ENCODE measurements at regions not wholly inside any gene's neighbourhood (a gene's known extent, or its start where the extent isn't known, plus 50 kb on each side); places are given as distances from the start of the nearest gene placed in this dataset.
"Not testable (repeated sequence)": the region's sequence is repeated elsewhere in the genome, so short reads cannot be mapped to it uniquely, and the experiment has no call there.

DNA sequence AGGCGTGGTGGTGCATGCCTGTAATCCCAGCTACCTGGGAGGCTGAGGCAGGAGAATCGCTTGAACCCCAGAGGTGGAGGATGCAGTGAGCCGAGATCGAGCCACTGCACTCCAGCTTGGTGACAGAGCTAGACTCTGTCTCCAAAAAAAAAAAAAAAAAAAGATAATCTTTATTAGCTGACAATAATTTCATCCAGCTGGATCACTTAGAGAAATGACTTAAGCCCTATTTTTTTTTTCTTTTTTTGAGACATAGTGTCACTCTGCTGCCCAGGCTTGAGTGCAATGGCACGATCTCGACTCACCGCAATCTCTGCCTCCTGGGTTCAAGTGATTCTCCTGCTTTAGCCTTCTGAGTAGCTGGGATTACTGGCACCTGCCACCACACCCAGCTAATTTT is 51.6 kb upstream of the MAP4K4 start:
- DNase-seq, result not testable (repeated sequence)

GRCh38 chr2:101644842-101645383 is 52.6 kb upstream of the MAP4K4 start:
- no peak for DNase-seq

DNA sequence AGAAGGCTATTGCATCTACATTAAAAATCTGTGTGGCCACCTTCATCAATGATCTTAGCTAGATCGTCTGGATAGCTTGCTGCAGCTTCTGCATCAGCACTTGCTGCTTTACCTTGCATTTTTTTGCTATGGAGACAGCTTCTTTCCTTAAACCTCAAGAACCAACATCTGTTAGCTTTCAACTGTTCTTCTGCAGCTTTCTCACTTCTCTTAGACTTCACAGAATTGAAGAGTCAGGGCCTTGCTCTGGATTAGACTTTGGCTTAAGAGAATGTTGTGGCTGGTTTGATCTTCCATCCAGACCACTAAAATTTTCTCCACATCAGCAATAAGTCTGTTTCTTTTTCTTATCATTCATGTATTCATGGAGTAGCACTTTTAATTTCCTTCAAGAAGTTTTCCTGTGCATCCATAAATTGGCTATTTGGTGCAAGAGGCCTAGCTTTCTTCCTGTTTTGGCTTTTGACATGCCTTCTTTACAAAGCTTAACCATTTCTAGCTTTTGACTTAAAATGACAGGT is 54.4 kb upstream of the MAP4K4 start:
- no peak for DNase-seq

DNA sequence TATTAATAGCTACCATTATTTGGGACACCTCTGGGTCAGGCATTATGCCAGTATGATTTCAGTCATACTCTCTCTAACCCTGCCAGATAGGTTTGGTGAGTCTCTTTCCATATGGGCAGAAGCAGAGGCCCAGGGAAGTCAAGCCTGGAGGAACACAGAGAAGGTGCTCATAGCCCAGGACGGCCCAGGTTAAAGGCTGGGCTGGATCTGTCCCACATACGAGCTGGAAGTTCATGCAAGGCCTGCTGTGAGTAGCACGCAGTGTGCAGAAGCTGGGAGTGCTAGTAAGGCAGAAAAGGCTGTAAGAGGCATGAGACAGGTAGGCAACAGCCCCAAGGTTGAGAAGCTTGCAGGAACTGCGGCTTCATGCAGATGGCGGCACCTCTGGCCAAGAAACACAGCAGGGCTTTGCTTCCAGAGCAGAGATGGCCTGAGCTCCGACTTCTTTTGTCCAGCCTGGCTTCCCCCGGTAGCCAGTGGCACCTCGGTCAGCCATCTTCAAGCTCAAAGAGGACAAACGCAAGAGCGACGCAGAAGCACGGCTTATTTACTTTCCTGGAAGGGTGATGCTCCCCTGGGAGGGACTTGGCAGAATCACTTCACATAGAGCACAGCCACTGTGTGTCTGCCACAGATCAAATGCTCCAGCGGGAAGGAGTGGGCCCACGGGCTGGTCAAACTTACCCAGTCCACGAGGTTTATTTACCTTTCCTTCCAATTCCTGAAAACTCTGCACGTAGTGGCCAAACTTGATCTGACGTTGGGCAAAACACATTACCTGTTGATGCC is 58.5 kb upstream of the MAP4K4 start:
- DNase-seq, result no peak

DNA sequence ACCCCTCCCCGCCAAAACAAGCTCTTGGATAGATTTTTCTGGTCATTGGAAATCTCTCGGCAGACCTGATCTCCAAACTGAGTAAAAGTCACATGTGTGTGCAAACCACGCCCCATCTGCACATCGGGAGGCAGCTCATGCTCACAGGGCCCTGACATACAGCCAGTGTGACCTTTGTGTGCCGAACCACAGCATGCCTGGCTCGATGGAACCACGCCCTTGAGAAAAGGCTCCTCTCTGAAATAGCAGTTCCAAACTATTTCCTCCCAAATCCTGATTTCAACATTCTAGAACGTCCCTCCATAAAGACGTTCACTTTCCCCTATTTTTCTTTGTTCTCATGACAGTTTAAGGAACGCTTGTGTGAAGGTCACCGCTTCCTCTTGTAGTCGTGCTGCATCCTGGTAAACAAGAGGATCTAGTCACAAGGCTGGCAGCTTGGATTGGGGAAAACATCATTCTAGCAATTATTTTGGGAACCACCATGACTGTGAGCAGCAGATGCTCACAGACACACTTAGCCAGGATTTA is 59.3 kb upstream of the MAP4K4 start:
- DNase-seq, result no peak

DNA sequence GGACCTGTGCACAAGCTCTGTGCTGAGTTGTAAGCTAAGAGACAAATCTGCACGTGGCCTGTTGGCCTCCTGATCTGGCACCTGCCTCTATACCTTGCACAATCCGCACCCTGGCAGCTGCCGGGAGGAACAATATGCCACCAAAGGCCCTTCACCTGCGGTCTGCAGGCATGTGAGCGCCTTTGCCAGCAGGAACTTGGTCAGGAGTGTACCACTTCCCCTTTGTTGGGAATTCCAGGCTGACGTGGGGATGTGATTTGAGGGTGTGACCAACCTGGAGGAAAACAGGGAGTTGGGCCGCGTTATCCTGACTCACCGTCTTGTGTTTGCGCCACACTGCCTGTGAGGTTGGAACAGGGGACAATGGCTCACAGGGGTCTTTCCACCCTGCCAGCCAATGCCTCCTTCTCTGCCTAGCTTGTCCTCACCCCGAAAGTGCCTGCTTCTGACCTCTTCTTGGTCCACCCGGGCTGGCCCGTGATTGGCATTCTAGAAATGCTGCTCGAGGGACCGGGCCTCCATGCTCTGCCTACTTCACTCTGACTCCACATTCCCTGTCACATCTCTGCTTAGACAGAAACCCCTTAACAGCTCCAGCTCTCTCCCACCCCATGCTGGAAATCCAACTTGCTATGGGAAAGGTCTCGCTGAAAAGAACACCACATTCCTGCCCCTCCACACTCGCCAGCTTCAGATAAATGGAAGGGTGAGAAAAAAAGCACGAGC is 67.1 kb upstream of the MAP4K4 start:
- DNase-seq, result peak; percentile 21

DNA sequence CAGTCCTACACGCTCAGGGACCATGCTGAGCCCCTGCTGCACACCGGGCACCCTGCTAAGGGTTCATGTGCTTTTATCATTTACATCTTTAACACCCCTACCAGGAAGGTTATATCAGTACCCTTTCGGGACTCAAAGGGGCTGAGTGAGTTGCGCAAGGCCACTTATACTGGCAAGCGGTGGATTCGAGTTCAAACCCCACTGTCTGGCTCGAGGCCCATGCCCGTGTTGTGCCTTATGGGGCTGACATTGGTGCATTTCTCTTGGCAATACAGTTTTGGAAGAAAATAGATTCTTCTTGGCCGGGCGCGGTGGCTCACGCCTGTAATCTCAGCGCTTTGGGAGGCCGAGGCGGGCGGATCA is 69.5 kb upstream of the MAP4K4 start:
- no peak for DNase-seq

- DNase-seq, result no peak
Observed at GRCh38 chr2:101627285-101628029, 70.0 kb upstream of the MAP4K4 start.

- not testable (repeated sequence) for DNase-seq
Observed at GRCh38 chr2:101625814-101626213, 71.7 kb upstream of the MAP4K4 start.

- DNase-seq, result no peak
Observed at GRCh38 chr2:101625387-101625786, 72.1 kb upstream of the MAP4K4 start.

DNA sequence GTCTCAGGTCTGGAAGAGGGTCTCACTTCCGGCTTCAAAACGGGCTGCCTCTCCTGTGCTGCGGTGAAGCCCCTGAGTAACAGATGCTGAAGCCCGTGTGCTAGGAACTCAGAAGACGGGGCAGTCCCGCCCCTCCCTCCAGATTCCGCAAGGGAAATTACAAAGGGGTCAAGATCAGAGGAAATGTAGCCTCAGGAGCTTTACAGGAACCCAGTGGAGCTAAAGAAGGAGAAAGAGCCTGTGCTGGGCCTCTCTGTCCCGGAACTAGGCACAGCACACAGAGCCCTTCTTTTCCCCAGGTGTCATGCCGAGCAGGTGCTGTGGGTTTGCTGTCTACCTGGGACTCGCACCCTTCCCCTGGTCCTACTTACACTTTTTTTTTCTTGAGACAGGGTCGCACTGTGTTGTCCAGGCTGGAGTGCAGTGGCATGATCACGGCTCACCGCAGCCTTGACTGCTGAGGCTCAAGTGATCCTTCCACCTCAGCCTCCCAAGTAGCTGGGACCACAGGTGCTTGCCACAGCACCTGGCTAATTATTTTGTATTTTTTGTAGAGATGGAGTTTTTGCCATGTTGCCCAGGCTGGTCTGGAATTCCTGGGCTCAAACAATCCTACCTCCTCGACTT is 72.7 kb upstream of the MAP4K4 start:
- DNase-seq, result no peak

DNA sequence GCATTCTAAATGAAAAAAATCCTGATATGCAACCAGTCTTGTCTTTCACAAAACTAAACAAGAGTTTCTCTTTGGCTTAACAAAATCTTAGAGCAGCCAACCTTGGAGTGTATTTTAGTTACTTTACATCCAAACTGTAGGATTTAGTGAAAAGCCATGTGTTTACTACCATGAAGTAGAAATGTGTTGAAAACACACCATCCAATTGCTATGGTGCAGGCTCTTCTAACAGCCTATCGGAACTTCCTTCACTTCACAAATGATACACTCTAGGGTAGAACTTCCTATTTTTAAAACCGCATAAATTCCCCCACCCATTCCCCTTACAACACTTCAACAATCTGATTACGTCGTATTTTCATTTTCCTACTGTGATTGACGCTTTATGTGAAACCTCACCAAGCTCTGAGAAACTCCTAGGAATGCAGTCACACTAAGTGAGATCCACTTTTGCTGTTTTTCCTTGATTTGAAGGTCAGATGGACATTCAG is 74.4 kb upstream of the MAP4K4 start:
- DNase-seq, result no peak

DNA sequence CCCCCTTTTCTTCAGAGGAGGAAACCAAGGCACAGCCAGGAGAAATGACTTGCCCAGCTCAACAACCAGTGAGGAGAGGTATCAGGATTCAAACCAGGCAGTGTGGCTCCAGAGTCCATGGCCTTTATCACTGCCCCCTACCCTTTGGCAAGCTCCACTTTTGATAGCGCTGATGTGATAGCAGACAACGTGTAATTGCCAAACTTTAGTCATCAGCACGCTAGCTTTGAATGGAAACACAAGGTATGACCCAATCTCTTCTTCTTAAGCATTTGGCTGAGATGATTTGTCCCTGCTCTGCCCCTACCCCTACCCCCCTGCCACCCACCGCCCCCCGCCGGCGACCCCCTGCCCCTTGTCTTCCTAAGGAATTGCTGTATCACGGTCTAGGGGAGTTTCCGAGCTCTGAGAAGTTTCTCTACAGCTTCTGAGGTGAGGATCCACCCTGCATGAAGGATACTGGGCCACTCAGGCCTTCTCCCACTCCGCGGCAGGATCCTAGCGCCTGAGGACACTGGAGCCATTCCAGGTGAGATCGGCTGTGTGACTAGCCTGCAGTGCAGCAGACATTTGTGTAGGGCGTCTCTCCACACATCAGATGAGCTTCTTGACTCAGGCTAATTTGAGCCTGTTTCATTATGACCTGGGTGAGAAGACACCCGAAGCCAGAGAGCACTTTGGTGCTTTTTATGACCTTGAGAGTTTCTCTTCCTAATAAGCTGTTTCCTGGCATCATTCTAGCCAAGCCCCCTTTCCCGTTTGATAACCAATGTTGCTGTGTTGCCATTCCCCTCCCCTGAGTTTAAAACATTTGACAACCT is 75.1 kb upstream of the MAP4K4 start:
- DNase-seq, result no peak

GRCh38 chr2:101619191-101619591 is 78.3 kb upstream of the MAP4K4 start:
- no peak for DNase-seq

DNA sequence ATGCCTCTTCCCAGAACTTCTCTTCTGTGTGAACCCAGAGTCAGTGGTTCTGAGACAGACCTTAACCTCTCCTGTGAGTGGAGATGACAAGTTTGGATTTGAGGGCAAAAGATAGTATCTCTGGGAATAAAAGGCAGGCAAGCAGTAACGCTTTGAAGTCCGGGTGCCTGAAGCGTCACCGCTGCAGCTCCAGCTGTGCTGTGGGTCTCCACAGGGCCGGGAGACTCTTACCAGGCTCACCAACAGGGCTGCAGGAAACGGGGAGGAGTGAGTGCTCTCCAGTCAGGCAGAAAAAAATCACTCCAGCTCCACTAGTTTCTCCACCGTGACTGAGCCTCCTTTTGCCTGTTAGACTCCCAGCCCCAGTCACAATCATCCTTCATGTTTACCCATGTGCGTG is 79.7 kb upstream of the MAP4K4 start:
- no peak for DNase-seq

DNA sequence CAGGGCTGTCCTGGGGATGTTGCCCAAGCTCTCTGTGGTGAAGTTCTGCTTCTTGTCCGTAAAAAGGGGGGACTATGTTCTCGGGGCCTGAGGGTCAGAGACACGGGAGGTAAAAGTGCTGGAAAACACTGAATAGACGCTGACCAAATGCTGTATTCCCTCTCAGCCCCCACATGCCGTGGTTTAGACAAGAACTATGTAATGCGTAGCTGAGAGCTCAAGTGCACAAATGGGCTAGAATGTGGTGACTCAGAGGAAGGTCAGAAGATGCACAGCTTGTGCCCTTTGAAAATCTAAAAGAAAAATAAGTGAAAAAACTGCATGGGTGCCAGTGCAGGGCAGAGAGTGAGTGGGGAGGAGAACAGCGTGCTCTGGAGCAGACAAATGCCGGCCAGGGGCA is 80.3 kb upstream of the MAP4K4 start:
- DNase-seq, result no peak

- DNase-seq, result no peak
Observed at GRCh38 chr2:101614127-101614759, 83.3 kb upstream of the MAP4K4 start.

DNA sequence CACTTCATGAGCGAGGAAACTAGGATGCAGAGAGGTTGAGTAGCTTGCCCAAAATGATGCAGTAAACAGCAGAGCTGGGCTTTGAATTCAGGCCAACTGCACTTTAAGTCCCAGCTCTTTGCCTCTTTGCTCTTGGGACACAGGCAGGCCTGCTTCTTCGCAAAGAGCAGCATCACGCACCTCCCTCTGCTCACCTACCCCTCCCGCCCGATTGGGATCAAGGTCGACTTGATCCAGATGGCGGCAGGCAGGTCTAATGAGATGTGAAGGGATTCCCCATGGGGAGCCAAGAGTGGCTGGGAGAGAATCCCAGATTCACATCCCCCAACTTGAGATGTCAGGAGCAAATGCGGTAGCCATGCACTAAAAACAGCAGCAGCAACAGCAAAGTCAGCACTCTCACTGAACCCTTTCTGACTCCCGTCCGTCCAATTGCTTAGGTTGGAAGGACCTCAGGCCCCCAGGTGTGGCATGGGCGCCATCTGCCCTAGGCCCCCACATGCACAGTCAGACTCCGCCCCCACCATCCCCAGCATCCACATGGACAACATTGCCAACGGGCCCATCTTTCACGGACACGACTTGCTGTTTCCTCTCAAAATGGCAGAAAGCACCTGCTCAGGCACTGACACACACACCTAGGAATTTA is 84.3 kb upstream of the MAP4K4 start:
- DNase-seq, result no peak

DNA sequence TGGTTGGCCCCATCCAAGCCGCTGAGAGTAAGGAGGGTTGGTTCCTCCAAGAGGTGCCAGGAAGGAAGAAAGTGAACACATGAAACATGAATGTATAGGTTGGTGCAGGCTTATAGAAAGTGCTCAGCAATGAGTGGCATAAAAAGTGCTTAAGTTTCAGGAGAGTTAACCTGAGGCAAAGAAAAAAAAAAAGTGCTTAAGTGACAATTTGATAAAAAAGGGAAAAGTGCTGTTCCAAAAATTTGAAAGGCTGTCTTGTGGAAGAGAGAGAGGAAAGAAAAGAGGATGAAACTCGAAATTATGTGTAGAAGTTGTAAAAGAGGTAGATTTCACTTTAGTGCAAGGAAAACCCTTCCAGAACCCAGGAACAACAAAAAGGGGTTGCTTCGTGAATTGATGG is 85.5 kb upstream of the MAP4K4 start:
- DNase-seq, result no peak

GRCh38 chr2:101610750-101611315 is 86.7 kb upstream of the MAP4K4 start:
- DNase-seq, result no peak
